Small intestine (tissue), 7 donors: ENCODE measurements at regions not wholly inside any gene's neighbourhood (a gene's known extent, or its start where the extent isn't known, plus 50 kb on each side); places are given as distances from the start of the nearest gene placed in this dataset.

Source experiments
- DNase-seq, 2 donors: peaks; one replicate each; pipeline versions ENCODE4 v3.0.0 to v3.0.0-alpha.2; 2013
- FAIRE-seq: peaks from 2 replicates; lab custom pipeline; 2012; peaks lifted over from hg19 to GRCh38; lab: Jason Lieb, UNC
- H3K27ac ChIP-seq, 3 donors: one replicate each; pipeline ENCODE4 v1.5.1; 2013; ENCODE audit warnings: low read length in 2 of 3, mild to moderate bottlenecking in 2 of 3, control low read depth in 1 of 3, inconsistent platforms in 1 of 3, low read depth in 1 of 3, moderate library complexity in 1 of 3
- H3K27me3 ChIP-seq, 3 donors: one replicate each; pipeline ENCODE4 v1.6.1; 2013; ENCODE audit warnings: low read length in 3 of 3, inconsistent platforms in 1 of 3; ENCODE audit not compliant: control insufficient read depth in 3 of 3, insufficient read depth in 3 of 3
- H3K36me3 ChIP-seq, 3 donors: one replicate each; pipeline ENCODE4 v1.6.1; 2013; ENCODE audit warnings: low read length in 3 of 3, inconsistent platforms in 1 of 3, low read depth in 1 of 3, mild to moderate bottlenecking in 1 of 3, moderate library complexity in 1 of 3; ENCODE audit not compliant: control insufficient read depth in 3 of 3, insufficient read depth in 2 of 3
- H3K4me1 ChIP-seq, 3 donors: one replicate each; pipeline ENCODE4 v1.6.1; 2013; ENCODE audit warnings: low read length in 2 of 3, inconsistent platforms in 1 of 3, low read depth in 1 of 3, mild to moderate bottlenecking in 1 of 3, moderate library complexity in 1 of 3; ENCODE audit not compliant: control insufficient read depth in 3 of 3, insufficient read depth in 2 of 3
- H3K4me3 ChIP-seq, 3 donors: one replicate each; pipeline ENCODE4 v1.5.1; 2013; ENCODE audit warnings: low read length in 3 of 3, control low read depth in 1 of 3, inconsistent platforms in 1 of 3, low read depth in 1 of 3, mild to moderate bottlenecking in 1 of 3, moderate library complexity in 1 of 3
- H3K9me3 ChIP-seq, 2 donors: one replicate each; pipeline ENCODE4 v1.6.1; 2013; ENCODE audit warnings: low read depth in 1 of 2, low read length in 1 of 2; ENCODE audit not compliant: control insufficient read depth in 2 of 2, insufficient read depth in 1 of 2
- WGBS, 3 donors: extraction: QIAGEN DNeasy Blood & Tissue Kit; methylation state at CpG; one replicate each; pipeline ENCODE4 v1.1.7; 2013; 5-methylcytosine and 5-hydroxymethylcytosine counted together
- donor health status: healthy with polysubstance abuse.
- donor health status: control.
- donor health status: control.
- donor health status: Bipolar disorder and iron deficiency.
- donor health status: healthy.

DNA sequence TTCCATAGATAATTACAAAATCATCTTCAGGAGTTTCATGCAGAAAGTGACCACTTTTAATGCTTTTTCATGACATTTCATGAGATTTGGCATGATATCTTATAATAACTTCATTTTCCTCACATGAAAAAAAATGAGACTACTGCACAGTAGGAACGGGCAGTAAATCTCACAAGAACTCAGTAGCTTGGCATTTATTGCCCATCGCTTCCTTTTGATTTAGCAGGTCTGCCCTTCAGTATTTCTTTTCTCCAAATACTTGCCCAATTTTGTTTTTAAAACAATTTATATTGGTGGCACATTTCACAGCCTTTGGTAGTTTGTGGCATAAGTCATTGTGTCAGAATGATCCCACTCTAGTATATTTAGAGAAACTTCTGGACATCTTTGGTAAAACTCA lies 711.8 kb upstream of the CHD1 start:
- H3K9me3 ChIP-seq: no peaks in the 10 kb centered on the region
- FAIRE-seq: no peak
- DNase-seq: no peak
- no peaks in the 10 kb centered on the region for H3K4me1 ChIP-seq
- no peak overlapping the region for H3K4me3 ChIP-seq
- 62 to 82% (median 71%) methylated on average over 2 of the region's 2 CpGs for WGBS, 3 donors
- no peaks in the 10 kb centered on the region for H3K36me3 ChIP-seq
- no peaks in the 10 kb centered on the region for H3K27me3 ChIP-seq
- H3K27ac ChIP-seq: no peak overlapping the region

GRCh38 chr5:99639905-99640304 lies 711.1 kb upstream of the CHD1 start:
- H3K27ac ChIP-seq: no peak overlapping the region
- H3K9me3 ChIP-seq: no peaks in the 10 kb centered on the region
- no peaks in the 10 kb centered on the region for H3K36me3 ChIP-seq
- no peaks in the 10 kb centered on the region for H3K4me1 ChIP-seq
- H3K4me3 ChIP-seq: no peak overlapping the region
- FAIRE-seq (no peak), DNase-seq (no peak)
- H3K27me3 ChIP-seq: no peaks in the 10 kb centered on the region

DNA sequence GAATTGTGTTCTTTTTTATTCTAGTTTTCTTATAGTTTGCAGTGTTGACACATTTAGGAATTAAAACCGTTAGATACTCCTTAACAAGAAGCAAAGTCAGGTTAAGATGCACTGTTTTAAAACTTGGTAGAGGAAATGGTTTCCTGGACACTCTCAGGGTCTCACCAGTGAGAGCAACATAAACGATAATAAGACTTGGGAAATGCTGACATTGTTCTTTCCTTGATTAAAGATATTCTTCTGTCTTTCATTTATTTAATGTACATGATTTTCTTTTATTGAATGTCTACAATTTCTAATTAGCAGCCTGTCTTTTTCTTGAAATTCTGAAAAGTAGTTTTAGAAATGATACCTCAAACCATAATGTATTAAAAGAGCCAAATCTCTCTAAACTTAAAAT lies 707.9 kb upstream of the CHD1 start:
- Histone ChIP-seq H3K27ac (no peak overlapping the region), H3K4me1 (no peaks in the 10 kb centered on the region), H3K27me3 (no peaks in the 10 kb centered on the region), H3K36me3 (no peaks in the 10 kb centered on the region), H3K9me3 (no peaks in the 10 kb centered on the region), H3K4me3 (no peak overlapping the region)
- 55 to 68% (median 63%) methylated on average over 2 of the region's 2 CpGs for WGBS, 3 donors
- no peak for DNase-seq
- FAIRE-seq: no peak

DNA sequence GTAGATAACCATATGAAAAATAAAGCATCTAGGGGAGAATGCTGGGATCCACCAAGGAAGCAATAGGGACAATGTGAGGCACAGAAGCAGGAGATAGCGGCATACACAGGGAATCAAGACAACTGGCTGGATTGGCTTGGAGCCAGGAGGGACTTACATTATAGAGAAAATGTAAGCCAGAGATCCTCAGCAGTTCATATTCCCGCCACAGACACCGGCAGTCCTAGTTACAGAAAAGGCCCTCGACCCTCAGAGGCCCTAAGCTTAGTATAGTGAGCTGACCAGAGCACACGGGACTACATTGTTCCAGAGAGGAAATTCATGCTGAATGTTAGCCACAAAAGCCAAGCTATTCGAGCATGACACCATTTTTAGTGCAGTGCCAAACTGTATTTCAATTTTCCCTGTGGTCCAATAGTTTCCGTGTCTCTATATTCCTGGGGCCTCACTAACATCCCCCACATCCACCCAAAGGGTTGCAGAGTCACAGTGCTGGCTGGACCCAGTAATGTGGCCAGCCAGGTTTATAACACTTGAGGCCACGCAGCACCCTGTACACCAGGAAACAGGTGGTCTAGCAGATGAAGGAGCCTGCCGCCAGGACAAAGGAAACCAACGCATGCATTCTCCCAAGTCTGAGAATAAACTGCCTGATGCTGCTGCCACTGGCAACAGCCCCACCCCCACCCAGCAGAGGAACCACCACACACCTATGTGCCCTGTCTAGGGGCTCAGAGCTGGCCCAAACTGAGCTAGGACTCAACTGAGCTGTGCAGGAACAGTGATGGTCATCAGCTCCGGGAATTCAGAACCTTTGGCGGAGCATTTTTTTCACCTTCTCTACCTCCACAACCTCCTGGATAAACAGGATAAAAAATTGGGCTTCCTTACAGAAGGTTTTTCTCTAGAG lies 693.2 kb upstream of the CHD1 start:
- Histone ChIP-seq H3K36me3 (no peaks in the 10 kb centered on the region), H3K4me1 (no peaks in the 10 kb centered on the region), H3K27me3 (no peaks in the 10 kb centered on the region), H3K4me3 (no peak overlapping the region), H3K27ac (no peak overlapping the region), H3K9me3 (no peaks in the 10 kb centered on the region)
- no peak for DNase-seq
- 67 to 78% (median 70%) methylated on average over 12 of the region's 12 CpGs for WGBS, 3 donors
- no peak for FAIRE-seq

DNA sequence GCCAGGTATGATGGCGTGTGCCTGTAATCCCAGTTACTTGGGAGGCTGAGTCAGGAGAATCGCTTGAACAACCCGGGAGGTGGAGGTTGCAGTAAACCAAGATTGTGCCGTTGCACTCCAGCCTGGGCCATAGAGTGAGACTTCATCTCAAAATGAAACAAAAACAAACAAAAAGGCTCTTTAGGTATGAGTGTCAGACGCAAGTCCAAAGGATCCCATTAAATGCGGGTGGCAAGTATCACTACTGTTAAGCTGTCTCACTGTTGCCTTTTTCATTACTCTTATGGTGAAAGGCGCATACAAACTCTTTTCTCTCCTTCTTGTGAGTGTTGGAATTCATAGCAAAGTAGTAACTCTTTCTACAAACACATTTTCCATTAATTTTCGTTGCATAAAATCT lies 688.5 kb upstream of the CHD1 start:
- H3K27me3 ChIP-seq: no peaks in the 10 kb centered on the region
- H3K27ac ChIP-seq: no peak overlapping the region
- no peaks in the 10 kb centered on the region for H3K36me3 ChIP-seq
- DNase-seq: no peak
- H3K9me3 ChIP-seq: no peaks in the 10 kb centered on the region
- no peaks in the 10 kb centered on the region for H3K4me1 ChIP-seq
- H3K4me3 ChIP-seq: no peak overlapping the region
- no peak for FAIRE-seq
- 81 to 88% (median 83%) methylated on average over 8 of the region's 8 CpGs for WGBS, 3 donors

- Histone ChIP-seq H3K27me3 (no peaks in the 10 kb centered on the region), H3K4me3 (no peak overlapping the region), H3K27ac (no peak overlapping the region), H3K36me3 (no peaks in the 10 kb centered on the region), H3K9me3 (no peaks in the 10 kb centered on the region), H3K4me1 (no peaks in the 10 kb centered on the region)
- FAIRE-seq: no peak
- 59 to 76% (median 69%) methylated on average over 1 of the region's 1 CpG for WGBS, 3 donors
- DNase-seq: no peak
Measured at GRCh38 chr5:99614888-99615287, 686.1 kb upstream of the CHD1 start.

GRCh38 chr5:99607124-99607523 lies 678.3 kb upstream of the CHD1 start:
- Histone ChIP-seq H3K4me3 (no peak overlapping the region), H3K4me1 (no peaks in the 10 kb centered on the region), H3K36me3 (no peaks in the 10 kb centered on the region), H3K9me3 (no peaks in the 10 kb centered on the region), H3K27me3 (no peaks in the 10 kb centered on the region), H3K27ac (no peak overlapping the region)
- no peak for DNase-seq
- FAIRE-seq: no peak

- H3K36me3 ChIP-seq: no peaks in the 10 kb centered on the region
- no peak overlapping the region for H3K27ac ChIP-seq
- no peaks in the 10 kb centered on the region for H3K4me1 ChIP-seq
- FAIRE-seq (no peak), DNase-seq (no peak)
- no peaks in the 10 kb centered on the region for H3K27me3 ChIP-seq
- H3K9me3 ChIP-seq: no peaks in the 10 kb centered on the region
- H3K4me3 ChIP-seq: no peak overlapping the region
- WGBS, 3 donors: 74 to 86% (median 80%) methylated on average over 3 of the region's 3 CpGs
Measured at GRCh38 chr5:99605904-99606303, 677.1 kb upstream of the CHD1 start.

GRCh38 chr5:99600952-99601351 lies 672.1 kb upstream of the CHD1 start:
- H3K9me3 ChIP-seq: no peaks in the 10 kb centered on the region
- DNase-seq (no peak), FAIRE-seq (no peak)
- H3K4me3 ChIP-seq: no peak overlapping the region
- H3K36me3 ChIP-seq: no peaks in the 10 kb centered on the region
- no peaks in the 10 kb centered on the region for H3K4me1 ChIP-seq
- no peak overlapping the region for H3K27ac ChIP-seq
- no peaks in the 10 kb centered on the region for H3K27me3 ChIP-seq
- 76 to 83% (median 77%) methylated on average over 1 of the region's 1 CpG for WGBS, 3 donors
